ENCODE measurements at regions not wholly inside any gene's neighbourhood (a gene's known extent, or its start where the extent isn't known, plus 50 kb on each side); places are given as distances from the start of the nearest gene placed in this dataset.

DNA sequence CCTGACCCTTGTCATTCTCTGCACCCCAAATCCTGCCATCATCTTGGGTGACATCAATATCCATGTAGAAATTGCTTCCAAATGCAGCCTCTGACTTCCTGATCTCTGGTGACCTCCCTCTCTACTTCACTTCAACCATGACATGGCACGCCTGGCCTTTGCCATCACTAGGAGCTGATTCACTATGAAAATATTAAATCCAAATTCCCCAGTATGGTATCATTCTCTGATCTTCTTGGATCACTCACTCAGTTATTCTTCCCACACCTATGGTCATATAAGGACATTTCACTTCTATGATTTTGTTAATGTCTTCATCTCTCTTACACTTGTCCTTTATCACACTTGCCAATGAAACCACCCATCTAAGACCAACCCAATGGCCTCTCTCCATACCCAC is 73.7 kb upstream of the ODAD2 start:
- TF ChIP-seq, protein P1, sequence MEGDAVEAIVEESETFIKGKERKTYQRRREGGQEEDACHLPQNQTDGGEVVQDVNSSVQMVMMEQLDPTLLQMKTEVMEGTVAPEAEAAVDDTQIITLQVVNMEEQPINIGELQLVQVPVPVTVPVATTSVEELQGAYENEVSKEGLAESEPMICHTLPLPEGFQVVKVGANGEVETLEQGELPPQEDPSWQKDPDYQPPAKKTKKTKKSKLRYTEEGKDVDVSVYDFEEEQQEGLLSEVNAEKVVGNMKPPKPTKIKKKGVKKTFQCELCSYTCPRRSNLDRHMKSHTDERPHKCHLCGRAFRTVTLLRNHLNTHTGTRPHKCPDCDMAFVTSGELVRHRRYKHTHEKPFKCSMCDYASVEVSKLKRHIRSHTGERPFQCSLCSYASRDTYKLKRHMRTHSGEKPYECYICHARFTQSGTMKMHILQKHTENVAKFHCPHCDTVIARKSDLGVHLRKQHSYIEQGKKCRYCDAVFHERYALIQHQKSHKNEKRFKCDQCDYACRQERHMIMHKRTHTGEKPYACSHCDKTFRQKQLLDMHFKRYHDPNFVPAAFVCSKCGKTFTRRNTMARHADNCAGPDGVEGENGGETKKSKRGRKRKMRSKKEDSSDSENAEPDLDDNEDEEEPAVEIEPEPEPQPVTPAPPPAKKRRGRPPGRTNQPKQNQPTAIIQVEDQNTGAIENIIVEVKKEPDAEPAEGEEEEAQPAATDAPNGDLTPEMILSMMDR (IDR thresholded peaks at IDR 0.05; ENCODE audit: low read depth, low read length, poor library complexity, severe bottlenecking) = no peak
- TF ChIP-seq EZH2phosphoT487 (IDR thresholded peaks at IDR 0.05; ENCODE audit: borderline replicate concordance, low read length) = no peak
